ENCODE measurements at regions not wholly inside any gene's neighbourhood (a gene's known extent, or its start where the extent isn't known, plus 50 kb on each side); places are given as distances from the start of the nearest gene placed in this dataset.

GRCh38 chr4:37070041-37070440 lies 174.5 kb upstream of the NWD2 start:
- H3K4me3 ChIP-seq = no peak overlapping the region
- in situ Hi-C loops (cut with MboI; ENCODE audit: low sequenced_read_pairs in 4 of 4) = no loop called here
- TF ChIP-seq POLR2A (IDR thresholded peaks at IDR 0.05) (no peak), CTCF (IDR thresholded peaks at IDR 0.05 in 4 of 5, conservative IDR thresholded peaks at IDR 0.05 in 1 of 5) (no peak)

GRCh38 chr4:37071576-37071975 lies 173.0 kb upstream of the NWD2 start:
- no peak for DNase-seq
- Histone ChIP-seq H3K4me3 (no peak overlapping the region), H3K36me3 (no peaks in the 10 kb centered on the region), H3K27ac (no peak overlapping the region), H3K4me1 (no peaks in the 10 kb centered on the region), H3K27me3 (no peaks in the 10 kb centered on the region), H3K9me3 (no peaks in the 10 kb centered on the region)
- intact Hi-C loops (cut with DNase I; ENCODE audit: low total_unique reads) = no loop called here
- in situ Hi-C loops (cut with MboI; ENCODE audit: low sequenced_read_pairs in 4 of 4) = no loop called here
- no peak for ATAC-seq
- TF ChIP-seq POLR2A (IDR thresholded peaks at IDR 0.05) (no peak), CTCF (IDR thresholded peaks at IDR 0.05 in 4 of 5, conservative IDR thresholded peaks at IDR 0.05 in 1 of 5) (no peak)

More at GRCh38 chr4:37070041-37070440, 174.5 kb upstream of the NWD2 start:
- no peaks in the 10 kb centered on the region for H3K36me3 ChIP-seq
- intact Hi-C loops (cut with DNase I; ENCODE audit: low total_unique reads) = no loop called here
- DNase-seq (no peak), ATAC-seq (no peak)
- no peak overlapping the region for H3K27ac ChIP-seq
- H3K9me3 ChIP-seq = no peaks in the 10 kb centered on the region
- H3K27me3 ChIP-seq = no peaks in the 10 kb centered on the region
- no peaks in the 10 kb centered on the region for H3K4me1 ChIP-seq

- in situ Hi-C loops (cut with MboI; ENCODE audit: low sequenced_read_pairs in 4 of 4) = no loop called here
- no peaks in the 10 kb centered on the region for H3K36me3 ChIP-seq
- DNase-seq (no peak), ATAC-seq (no peak)
- no peaks in the 10 kb centered on the region for H3K27me3 ChIP-seq
- H3K9me3 ChIP-seq = no peaks in the 10 kb centered on the region
- intact Hi-C loops (cut with DNase I; ENCODE audit: low total_unique reads) = no loop called here
- no peak overlapping the region for H3K4me3 ChIP-seq
- H3K4me1 ChIP-seq = no peaks in the 10 kb centered on the region
- H3K27ac ChIP-seq = no peak overlapping the region
- no peak for TF ChIP-seq POLR2A (IDR thresholded peaks at IDR 0.05)
- no peak for TF ChIP-seq CTCF (IDR thresholded peaks at IDR 0.05 in 4 of 5, conservative IDR thresholded peaks at IDR 0.05 in 1 of 5)
Measured at GRCh38 chr4:37073226-37073840, 171.2 kb upstream of the NWD2 start.

- Histone ChIP-seq H3K4me1 (no peaks in the 10 kb centered on the region), H3K9me3 (no peaks in the 10 kb centered on the region), H3K36me3 (no peaks in the 10 kb centered on the region), H3K4me3 (no peak overlapping the region), H3K27me3 (no peaks in the 10 kb centered on the region), H3K27ac (no peak overlapping the region)
- DNase-seq (no peak), ATAC-seq (no peak)
- in situ Hi-C loops (cut with MboI; ENCODE audit: low sequenced_read_pairs in 4 of 4) (no loop called here), intact Hi-C loops (cut with DNase I; ENCODE audit: low total_unique reads) (no loop called here)
- TF ChIP-seq CTCF (IDR thresholded peaks at IDR 0.05 in 4 of 5, conservative IDR thresholded peaks at IDR 0.05 in 1 of 5) = no peak
- TF ChIP-seq POLR2A (IDR thresholded peaks at IDR 0.05) = no peak
Measured at GRCh38 chr4:37082912-37083311, 161.6 kb upstream of the NWD2 start.

- in situ Hi-C loops (cut with MboI; ENCODE audit: low sequenced_read_pairs in 4 of 4) (no loop called here), intact Hi-C loops (cut with DNase I; ENCODE audit: low total_unique reads) (no loop called here)
- Histone ChIP-seq H3K9me3 (no peaks in the 10 kb centered on the region), H3K27me3 (no peaks in the 10 kb centered on the region), H3K36me3 (no peaks in the 10 kb centered on the region), H3K27ac (no peak overlapping the region), H3K4me1 (no peaks in the 10 kb centered on the region), H3K4me3 (no peak overlapping the region)
- DNase-seq = no peak
- TF ChIP-seq CTCF (IDR thresholded peaks at IDR 0.05 in 4 of 5, conservative IDR thresholded peaks at IDR 0.05 in 1 of 5) (no peak), POLR2A (IDR thresholded peaks at IDR 0.05) (no peak)
- no peak for ATAC-seq
Measured at GRCh38 chr4:37095925-37096324, 148.6 kb upstream of the NWD2 start.

Measured in gastrocnemius medialis (tissue), 4 donors.